SJCRH30 (cell line): ENCODE measurements at regions not wholly inside any gene's neighbourhood (a gene's known extent, or its start where the extent isn't known, plus 50 kb on each side); places are given as distances from the start of the nearest gene placed in this dataset.

Experiments
- DNase-seq, 2 experiments: peaks; one replicate each; pipeline ENCODE4 v3.0.0-alpha.2; 2015 to 2020
- H3K27ac ChIP-seq: fragments of 250-450 bp; sonication (Bioruptor Pico); 2 replicates; pipeline ENCODE4 v1.5.1; 2020; ENCODE audit warnings: mild to moderate bottlenecking, moderate library complexity
- H3K27me3 ChIP-seq: fragments of 250-450 bp; sonication (Bioruptor Pico); 2 replicates; pipeline ENCODE4 v1.5.1; 2020; ENCODE audit warnings: mild to moderate bottlenecking, moderate library complexity
- H3K36me3 ChIP-seq: fragments of 250-450 bp; sonication (Bioruptor Pico); 2 replicates; pipeline ENCODE4 v1.5.1; 2020; ENCODE audit warnings: mild to moderate bottlenecking, moderate library complexity
- H3K4me1 ChIP-seq: fragments of 250-450 bp; sonication (Bioruptor Pico); 2 replicates; pipeline ENCODE4 v1.5.1; 2020; ENCODE audit warnings: mild to moderate bottlenecking, moderate library complexity
- H3K4me3 ChIP-seq: fragments of 250-450 bp; sonication (Bioruptor Pico); 2 replicates; pipeline ENCODE4 v1.5.1; 2020; ENCODE audit warnings: mild to moderate bottlenecking, moderate library complexity
- H3K9me3 ChIP-seq: fragments of 250-450 bp; sonication (Bioruptor Pico); replicated peaks from 2 replicates; pipeline ENCODE4 v1.5.1; 2020; ENCODE audit warnings: mild to moderate bottlenecking, moderate library complexity

DNA sequence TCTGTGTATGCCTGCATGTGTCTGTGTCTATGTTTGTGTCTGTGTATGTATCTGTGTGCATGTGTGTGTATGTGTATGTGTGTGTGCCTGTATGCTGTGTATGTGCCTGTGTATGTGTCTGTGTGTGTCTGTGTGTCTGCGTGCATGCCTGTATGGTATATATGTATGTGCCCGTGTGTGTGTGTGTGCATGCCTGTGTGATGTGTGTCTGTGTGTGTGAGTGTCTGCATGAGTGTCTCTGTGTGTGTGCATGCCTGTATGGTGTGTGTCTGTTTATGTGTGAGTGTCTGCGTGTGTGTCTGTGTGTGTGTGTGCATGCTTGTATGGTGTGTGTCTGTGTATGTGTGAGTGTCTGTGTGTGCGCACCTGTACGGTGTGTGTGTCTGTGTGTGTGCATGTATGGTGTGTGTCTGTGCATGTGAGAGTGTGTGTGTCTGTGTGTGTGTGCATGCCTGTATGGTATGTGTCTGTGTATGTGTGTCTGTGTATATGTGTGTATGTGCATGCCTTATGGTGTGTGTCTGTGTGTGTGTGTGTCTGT is 137.1 kb upstream of the IRX2 start:
- DNase-seq: no peak

DNA sequence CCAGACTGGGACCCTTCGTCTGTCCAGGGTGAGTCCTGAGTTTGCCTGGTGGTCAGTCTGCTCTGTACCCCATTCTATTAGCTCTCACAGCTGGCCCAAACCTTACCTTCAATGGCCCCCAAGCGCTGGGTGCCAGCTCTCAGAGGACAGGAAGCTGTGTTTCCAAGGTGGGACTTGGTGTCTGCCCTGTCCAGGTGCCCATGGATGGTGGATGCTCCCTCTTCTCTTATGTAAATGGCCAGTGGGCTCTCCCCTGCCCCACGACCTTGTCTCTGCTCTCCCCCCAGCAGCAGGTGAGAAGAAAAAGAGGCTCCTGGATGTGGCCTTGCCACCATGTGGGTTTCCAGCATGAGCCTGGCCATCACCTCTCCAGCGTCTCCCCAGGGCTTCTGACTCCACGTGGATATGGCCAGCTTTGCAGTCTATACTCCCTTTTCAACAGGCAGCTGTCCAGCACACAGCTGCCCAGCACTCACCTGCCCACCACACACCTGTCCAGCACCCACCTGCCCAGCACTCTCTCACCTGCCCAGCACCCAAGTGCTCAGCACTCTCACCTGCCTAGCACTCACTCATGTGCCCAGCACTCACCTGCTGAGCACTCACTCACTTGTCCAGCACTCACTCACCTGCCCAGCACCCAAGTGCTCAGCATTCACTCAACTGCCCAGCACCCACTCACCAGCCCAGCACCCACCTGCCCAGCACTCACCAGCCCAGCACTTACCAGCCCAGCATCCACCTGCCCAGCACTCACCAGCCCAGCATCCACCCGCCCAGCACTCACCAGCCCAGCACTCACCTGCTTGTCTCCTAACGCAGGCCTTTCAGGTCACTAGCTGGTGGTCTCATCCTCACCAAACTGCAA is 136.2 kb upstream of the IRX2 start:
- Histone ChIP-seq H3K4me1 (no peaks in the 10 kb centered on the region), H3K36me3 (no peaks in the 10 kb centered on the region), H3K27me3 (no peaks in the 10 kb centered on the region), H3K9me3 (no peaks in the 10 kb centered on the region), H3K27ac (no peak overlapping the region), H3K4me3 (no peak overlapping the region)
- no peak for DNase-seq

More for the DNA sequence above, 137.1 kb upstream of the IRX2 start:
- no peaks in the 10 kb centered on the region for H3K9me3 ChIP-seq
- H3K27me3 ChIP-seq: no peaks in the 10 kb centered on the region
- H3K27ac ChIP-seq: no peak overlapping the region
- no peak overlapping the region for H3K4me3 ChIP-seq
- H3K4me1 ChIP-seq: no peaks in the 10 kb centered on the region
- H3K36me3 ChIP-seq: no peaks in the 10 kb centered on the region

DNA sequence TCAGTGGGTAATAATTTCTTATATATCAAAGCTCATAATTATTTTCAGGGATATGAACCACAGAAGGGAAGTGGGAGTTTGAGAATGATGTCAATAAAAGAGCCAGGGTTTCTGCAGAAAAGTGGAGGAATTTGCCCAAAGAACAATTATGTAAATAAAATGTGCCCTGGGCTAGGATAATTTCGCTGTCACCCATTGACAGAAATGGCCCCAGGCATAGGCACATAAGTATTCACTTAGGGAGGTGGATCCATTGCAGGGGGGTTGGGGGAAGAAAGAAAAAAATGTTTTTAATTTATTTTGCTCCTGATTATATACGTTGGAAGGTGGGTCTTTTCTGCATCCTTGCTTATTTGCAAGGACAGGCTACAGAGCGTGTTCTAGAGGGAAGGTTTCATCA is 135.1 kb upstream of the IRX2 start:
- Histone ChIP-seq H3K9me3 (no peaks in the 10 kb centered on the region), H3K4me3 (no peak overlapping the region), H3K27me3 (no peaks in the 10 kb centered on the region), H3K27ac (no peak overlapping the region), H3K4me1 (no peaks in the 10 kb centered on the region), H3K36me3 (no peaks in the 10 kb centered on the region)
- DNase-seq: no peak

DNA sequence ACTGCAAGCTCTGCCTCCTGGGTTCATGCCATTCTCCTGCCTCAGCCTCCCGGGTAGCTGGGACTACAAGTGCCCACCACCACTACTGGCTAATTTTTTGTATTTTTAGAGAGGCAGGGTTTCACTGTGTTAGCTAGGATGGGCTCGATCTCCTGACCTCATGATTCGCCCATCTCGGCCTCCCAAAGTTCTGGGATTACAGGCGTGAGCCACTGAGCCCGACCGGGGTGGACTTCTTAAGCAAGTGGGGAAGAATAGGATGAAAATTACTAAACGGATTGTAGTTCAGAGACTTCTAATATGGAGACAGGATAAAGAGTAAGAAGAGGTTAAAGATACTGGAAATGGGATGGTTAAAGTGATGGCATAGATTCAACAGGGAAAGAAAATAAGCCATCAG is 132.3 kb upstream of the IRX2 start:
- H3K9me3 ChIP-seq: no peaks in the 10 kb centered on the region
- no peak for DNase-seq
- H3K27me3 ChIP-seq: no peaks in the 10 kb centered on the region
- no peaks in the 10 kb centered on the region for H3K36me3 ChIP-seq
- H3K27ac ChIP-seq: no peak overlapping the region
- H3K4me1 ChIP-seq: no peaks in the 10 kb centered on the region
- H3K4me3 ChIP-seq: no peak overlapping the region

DNA sequence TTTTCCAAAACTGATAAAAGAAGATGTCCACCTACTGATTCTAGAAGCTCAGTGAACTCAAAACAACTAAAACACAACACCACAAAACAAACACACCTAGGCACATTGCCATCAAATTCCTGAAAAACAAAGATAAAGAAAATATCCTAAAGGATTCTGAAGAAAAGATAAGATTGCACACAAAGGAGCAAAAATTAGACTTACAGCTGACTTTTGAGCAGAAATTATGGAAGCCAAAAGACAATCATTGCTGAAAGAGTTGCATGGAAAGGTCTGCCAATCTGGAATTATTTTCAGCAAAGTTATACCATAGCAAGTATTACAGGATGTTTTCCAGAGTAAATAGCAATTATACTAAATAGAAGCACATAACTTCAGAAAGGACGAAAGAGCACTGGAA is 128.2 kb upstream of the IRX2 start:
- H3K36me3 ChIP-seq: no peaks in the 10 kb centered on the region

DNA sequence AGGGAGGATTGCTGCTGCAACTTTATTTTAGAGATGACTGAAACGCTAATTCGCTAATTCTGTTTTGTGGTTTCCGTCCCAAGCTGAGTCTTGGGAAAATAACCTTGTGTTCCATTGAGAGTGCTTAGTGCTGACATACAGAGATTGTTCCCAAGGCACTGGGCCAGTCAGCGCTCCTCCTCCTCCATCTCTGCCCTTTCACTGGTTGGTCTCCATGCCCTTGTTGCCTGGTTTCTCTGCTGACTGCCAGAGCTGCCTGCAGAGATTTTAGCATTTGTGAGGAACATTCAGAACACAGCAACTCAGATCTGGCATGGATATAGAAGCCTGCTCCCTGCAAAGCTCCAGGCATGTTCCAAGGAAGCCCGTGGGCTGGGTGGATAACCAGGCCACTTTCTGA is 126.0 kb upstream of the IRX2 start:
- Histone ChIP-seq H3K27me3 (no peaks in the 10 kb centered on the region), H3K27ac (no peak overlapping the region), H3K36me3 (no peaks in the 10 kb centered on the region), H3K4me3 (no peak overlapping the region), H3K9me3 (no peaks in the 10 kb centered on the region), H3K4me1 (no peaks in the 10 kb centered on the region)
- DNase-seq: no peak

More for the DNA sequence above, 128.2 kb upstream of the IRX2 start:
- H3K27me3 ChIP-seq: no peaks in the 10 kb centered on the region
- no peak overlapping the region for H3K4me3 ChIP-seq
- no peaks in the 10 kb centered on the region for H3K4me1 ChIP-seq
- H3K27ac ChIP-seq: no peak overlapping the region
- no peak for DNase-seq
- H3K9me3 ChIP-seq: no peaks in the 10 kb centered on the region

DNA sequence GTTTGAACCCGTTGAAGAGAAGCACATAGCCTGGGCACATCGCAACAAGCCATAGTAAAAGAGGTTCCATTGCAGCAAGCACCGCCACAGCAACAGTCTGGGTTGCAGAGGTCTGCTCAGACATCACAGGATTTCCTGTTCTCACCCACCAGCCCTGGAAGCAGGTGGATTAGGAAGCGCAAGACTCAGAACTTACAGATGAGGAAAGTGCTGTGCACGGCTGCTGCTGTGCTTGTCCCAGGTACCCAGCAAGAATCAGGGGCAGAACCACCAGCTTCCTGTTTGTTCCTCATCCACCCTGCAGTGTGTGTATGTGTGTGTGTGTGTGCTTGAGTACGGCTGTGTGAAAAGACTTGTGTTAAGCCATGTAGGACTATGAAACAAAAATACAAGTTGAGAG is 124.7 kb upstream of the IRX2 start:
- no peaks in the 10 kb centered on the region for H3K4me1 ChIP-seq
- no peak overlapping the region for H3K4me3 ChIP-seq
- no peaks in the 10 kb centered on the region for H3K27me3 ChIP-seq
- DNase-seq: no peak
- H3K36me3 ChIP-seq: no peaks in the 10 kb centered on the region
- no peaks in the 10 kb centered on the region for H3K9me3 ChIP-seq
- no peak overlapping the region for H3K27ac ChIP-seq

DNA sequence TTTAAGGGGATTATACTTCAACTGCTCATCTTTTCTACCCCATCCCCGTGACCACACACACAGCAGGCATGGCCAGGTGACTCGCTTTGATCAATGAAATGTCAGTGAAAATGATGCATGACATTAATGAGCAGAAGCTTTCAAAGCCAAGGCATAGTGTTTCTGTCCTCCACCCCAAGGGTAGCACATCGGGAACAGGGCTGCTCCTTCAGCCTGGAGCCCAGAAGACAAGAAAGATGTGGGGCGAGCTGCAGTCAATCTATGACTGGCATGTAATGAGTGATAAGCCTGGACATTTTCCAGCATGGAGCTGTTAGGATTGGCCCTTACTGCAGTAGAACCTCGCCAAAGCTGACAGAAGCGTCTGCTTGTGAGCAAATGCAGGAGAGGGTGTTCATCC is 122.6 kb upstream of the IRX2 start:
- H3K27me3 ChIP-seq: no peaks in the 10 kb centered on the region
- H3K4me3 ChIP-seq: no peak overlapping the region
- H3K4me1 ChIP-seq: no peaks in the 10 kb centered on the region
- H3K27ac ChIP-seq: no peak overlapping the region
- no peaks in the 10 kb centered on the region for H3K36me3 ChIP-seq
- H3K9me3 ChIP-seq: no peaks in the 10 kb centered on the region
- DNase-seq: no peak

DNA sequence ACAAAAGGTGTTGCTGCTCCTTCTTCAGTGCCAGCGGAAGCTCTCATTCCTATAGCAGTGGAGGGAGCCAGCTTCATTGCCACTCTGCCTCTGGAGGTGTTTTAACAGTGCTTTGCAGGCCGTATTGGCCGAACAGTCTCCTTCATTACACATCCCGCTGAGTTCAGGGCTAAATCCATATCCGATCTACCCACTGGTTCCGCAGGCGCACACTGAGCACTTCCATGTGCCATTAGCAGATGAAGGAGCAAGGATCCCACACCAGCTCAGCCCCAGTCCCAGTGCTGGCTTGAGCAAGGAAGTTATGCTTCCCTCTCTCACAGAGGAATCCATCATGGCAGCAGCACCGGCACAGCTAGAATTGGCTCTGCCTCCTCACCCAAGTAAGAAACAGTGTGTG is 121.2 kb upstream of the IRX2 start:
- Histone ChIP-seq H3K4me3 (no peak overlapping the region), H3K36me3 (no peaks in the 10 kb centered on the region), H3K27me3 (no peaks in the 10 kb centered on the region), H3K4me1 (no peaks in the 10 kb centered on the region), H3K9me3 (no peaks in the 10 kb centered on the region), H3K27ac (no peak overlapping the region)
- DNase-seq: no peak

DNA sequence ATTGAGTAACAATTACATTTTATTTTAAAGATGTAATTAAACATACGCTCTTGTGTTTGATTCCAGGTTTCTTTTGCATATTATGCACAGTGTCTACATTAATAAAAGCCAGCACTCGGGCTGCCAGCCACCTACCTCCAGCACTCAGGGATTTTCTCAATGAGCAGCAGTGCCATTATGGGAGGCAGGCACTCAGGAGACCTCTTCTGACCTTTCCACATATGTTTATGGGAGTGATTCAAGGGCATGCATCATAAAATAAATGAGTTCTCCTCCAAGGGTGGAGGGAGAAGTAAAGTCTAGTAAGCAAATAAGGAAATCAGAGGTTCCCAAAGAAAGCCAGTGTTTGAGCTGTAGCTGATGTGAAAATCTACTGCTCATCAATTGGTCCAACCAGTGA is 119.8 kb upstream of the IRX2 start:
- no peak overlapping the region for H3K4me3 ChIP-seq
- H3K9me3 ChIP-seq: no peaks in the 10 kb centered on the region
- H3K36me3 ChIP-seq: no peaks in the 10 kb centered on the region
- no peak overlapping the region for H3K27ac ChIP-seq
- no peaks in the 10 kb centered on the region for H3K4me1 ChIP-seq
- no peaks in the 10 kb centered on the region for H3K27me3 ChIP-seq
- no peak for DNase-seq

DNA sequence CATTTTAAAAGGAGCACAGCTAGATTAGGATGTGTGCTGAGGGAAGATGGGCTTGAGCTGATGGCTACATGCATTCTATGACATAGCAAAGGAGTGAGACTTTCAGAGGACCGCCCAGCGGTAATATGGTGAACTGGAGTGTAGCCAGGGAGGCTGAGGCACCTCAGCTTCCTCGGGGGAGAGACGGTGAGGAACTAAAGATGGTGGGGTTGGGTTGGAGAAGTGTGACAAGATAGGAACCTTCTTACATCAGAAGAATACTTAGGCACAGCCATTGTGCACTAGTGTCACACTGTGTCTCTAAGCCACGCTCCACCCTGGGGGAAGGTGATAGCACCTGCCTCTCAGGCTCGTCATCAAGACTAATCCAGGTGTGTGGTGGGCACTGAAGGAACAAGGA is 118.0 kb upstream of the IRX2 start:
- Histone ChIP-seq H3K9me3 (no peaks in the 10 kb centered on the region), H3K27ac (no peak overlapping the region), H3K4me1 (no peaks in the 10 kb centered on the region), H3K4me3 (no peak overlapping the region), H3K27me3 (no peaks in the 10 kb centered on the region), H3K36me3 (no peaks in the 10 kb centered on the region)
- DNase-seq: no peak

DNA sequence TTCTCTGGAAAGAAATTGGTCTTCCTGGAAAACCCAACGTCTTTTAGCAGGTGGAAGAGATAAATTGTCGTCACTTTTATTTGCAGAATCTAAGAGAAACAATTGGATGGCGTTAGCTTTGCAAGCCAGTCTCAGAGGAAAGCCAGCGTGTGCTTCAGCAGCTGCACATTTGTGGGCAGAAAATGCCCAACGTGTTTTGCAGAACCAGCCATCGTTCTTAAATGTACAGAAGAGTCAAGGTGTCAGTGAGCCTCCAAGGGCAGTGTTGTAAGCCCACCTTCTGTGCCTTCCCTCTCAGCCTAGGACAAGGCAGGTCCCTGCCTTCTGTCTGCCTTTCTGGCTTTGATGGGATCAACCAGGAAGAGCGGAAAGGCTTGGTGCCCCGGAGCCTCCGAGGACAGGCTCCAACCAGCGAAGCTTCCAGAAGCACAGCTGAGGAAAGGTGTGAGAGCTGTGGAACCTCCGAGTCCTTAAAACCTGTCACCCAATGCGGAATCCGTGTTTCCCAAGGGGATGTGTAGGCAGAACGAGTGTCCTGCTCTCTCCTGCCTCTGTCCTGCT is 116.0 kb upstream of the IRX2 start:
- no peak for DNase-seq

DNA sequence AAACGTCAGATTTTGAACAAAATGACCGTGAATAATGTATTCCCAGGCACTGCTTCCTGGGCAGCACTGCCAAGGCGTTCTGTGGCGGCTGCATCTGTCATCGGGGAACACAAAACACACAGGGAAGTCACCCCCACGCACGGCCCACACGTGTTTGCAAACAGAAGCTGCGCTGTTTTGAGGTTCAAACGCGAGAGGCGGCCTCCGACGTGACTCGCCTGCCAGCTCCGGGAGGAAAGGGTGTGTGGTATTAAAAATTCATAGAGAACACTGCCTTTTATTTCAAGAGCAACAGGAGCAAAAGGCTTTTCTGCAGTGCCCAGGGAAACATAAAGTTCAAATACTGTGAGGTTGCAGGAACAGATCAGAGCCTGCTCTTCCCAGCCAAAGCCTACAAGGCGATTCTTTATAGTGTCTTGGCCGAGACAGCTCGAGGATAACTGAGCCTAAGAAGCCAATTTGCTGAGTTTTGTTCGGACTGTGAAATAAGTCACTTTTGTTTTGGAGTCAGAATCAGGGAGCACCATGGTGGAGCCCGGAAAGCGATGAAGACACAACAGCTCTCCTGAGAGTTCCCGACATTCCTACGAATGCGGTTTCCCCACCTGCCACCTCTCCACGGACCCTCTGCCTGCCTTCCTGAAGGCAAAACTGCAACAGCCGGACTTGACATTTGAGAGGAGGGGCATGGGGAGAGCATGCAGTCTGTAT is 115.3 kb upstream of the IRX2 start:
- no peak for DNase-seq
- Histone ChIP-seq H3K4me1 (no peaks in the 10 kb centered on the region), H3K36me3 (no peaks in the 10 kb centered on the region), H3K27ac (no peak overlapping the region), H3K4me3 (no peak overlapping the region), H3K9me3 (no peaks in the 10 kb centered on the region), H3K27me3 (no peaks in the 10 kb centered on the region)

More for the DNA sequence above, 116.0 kb upstream of the IRX2 start:
- no peaks in the 10 kb centered on the region for H3K36me3 ChIP-seq
- H3K27me3 ChIP-seq: no peaks in the 10 kb centered on the region
- H3K4me1 ChIP-seq: no peaks in the 10 kb centered on the region
- no peaks in the 10 kb centered on the region for H3K9me3 ChIP-seq
- no peak overlapping the region for H3K4me3 ChIP-seq
- no peak overlapping the region for H3K27ac ChIP-seq

DNA sequence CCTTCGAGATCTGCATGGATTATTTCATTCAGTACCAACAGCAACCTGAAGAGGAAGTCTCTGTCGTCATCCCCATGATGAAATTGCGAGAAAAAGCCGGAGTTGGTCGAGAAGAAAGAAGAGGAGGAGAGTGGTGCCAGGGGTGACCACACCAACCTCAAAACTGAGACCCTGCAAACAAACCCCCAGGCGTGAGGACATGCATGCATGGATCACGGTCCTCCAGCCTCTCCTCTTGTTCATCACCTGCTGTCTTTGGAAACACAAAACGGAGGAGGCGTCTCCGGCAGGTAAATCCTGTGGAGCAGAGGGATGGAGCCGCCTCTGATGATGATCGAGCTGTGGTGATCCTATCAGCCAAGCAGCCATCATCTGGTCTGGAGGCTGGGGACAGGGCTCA is 114.4 kb upstream of the IRX2 start:
- Histone ChIP-seq H3K36me3 (no peaks in the 10 kb centered on the region), H3K27me3 (no peaks in the 10 kb centered on the region), H3K4me1 (no peaks in the 10 kb centered on the region), H3K4me3 (no peak overlapping the region), H3K27ac (no peak overlapping the region), H3K9me3 (no peaks in the 10 kb centered on the region)
- no peak for DNase-seq

DNA sequence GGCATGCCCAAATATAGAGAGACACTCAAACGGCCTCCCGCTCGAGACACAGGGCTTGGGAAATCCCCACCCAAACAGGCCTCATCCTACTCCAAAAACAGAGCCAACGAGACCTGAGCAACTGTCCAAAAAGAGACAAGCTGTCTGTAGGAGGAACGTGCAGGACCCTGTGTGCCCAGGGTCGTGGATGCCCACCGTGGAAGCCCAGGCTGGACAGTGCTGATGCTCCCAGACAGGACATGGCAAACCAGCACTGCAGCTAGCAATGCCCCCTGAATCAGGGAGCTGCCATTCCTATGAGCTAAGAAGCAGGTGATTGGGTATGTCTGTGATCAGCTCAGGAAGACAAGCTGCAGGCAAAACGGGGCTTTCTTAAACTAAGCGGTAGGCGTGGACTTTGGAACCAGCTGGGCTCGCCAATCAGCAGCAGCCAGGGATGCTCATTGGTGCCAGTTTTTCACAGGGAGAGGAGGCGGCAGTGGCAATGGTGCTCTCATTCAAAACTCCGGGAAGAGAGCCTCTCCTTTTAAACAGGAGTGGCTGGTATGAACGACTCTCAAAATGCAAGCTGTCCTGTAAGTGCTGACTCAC is 113.1 kb upstream of the IRX2 start:
- no peaks in the 10 kb centered on the region for H3K36me3 ChIP-seq
- H3K9me3 ChIP-seq: no peaks in the 10 kb centered on the region
- H3K27me3 ChIP-seq: no peaks in the 10 kb centered on the region
- DNase-seq: peak; percentile 2 to 17
- no peak overlapping the region for H3K4me3 ChIP-seq
- no peaks in the 10 kb centered on the region for H3K4me1 ChIP-seq
- H3K27ac ChIP-seq: no peak overlapping the region
